ENCODE measurements at regions not wholly inside any gene's neighbourhood (a gene's known extent, or its start where the extent isn't known, plus 50 kb on each side); places are given as distances from the start of the nearest gene placed in this dataset.

GRCh38 chr3:83302091-83302490, 1540.6 kb upstream of the GBE1 start:
- DNase-seq: no peak
- no peaks in the 10 kb centered on the region for H3K27me3 ChIP-seq

GRCh38 chr3:83317605-83318004, 1556.2 kb upstream of the GBE1 start:
- no peak for TF ChIP-seq POLR2A (IDR thresholded peaks at IDR 0.05)
- TF ChIP-seq CTCF (IDR thresholded peaks at IDR 0.05): no peak
- H3K4me3 ChIP-seq: no peak overlapping the region
- no peaks in the 10 kb centered on the region for H3K9me3 ChIP-seq
- H3K36me3 ChIP-seq: no peaks in the 10 kb centered on the region
- no peak overlapping the region for H3K27ac ChIP-seq
- H3K4me1 ChIP-seq: no peaks in the 10 kb centered on the region
- no peak for DNase-seq
- H3K27me3 ChIP-seq: no peaks in the 10 kb centered on the region

More at GRCh38 chr3:83302091-83302490, 1540.6 kb upstream of the GBE1 start:
- Histone ChIP-seq H3K4me1 (no peaks in the 10 kb centered on the region), H3K27ac (no peak overlapping the region), H3K36me3 (no peaks in the 10 kb centered on the region), H3K4me3 (no peak overlapping the region), H3K9me3 (peaks cover 0 to 5% (median 0%) of the 10 kb centered on the region in 4 donors)
- TF ChIP-seq POLR2A (IDR thresholded peaks at IDR 0.05): no peak
- no peak for TF ChIP-seq CTCF (IDR thresholded peaks at IDR 0.05)

GRCh38 chr3:83320726-83321125, 1559.3 kb upstream of the GBE1 start:
- H3K9me3 ChIP-seq: no peaks in the 10 kb centered on the region
- no peaks in the 10 kb centered on the region for H3K27me3 ChIP-seq
- H3K36me3 ChIP-seq: no peaks in the 10 kb centered on the region
- no peak overlapping the region for H3K27ac ChIP-seq
- H3K4me3 ChIP-seq: no peak overlapping the region
- DNase-seq: no peak
- H3K4me1 ChIP-seq: no peaks in the 10 kb centered on the region
- TF ChIP-seq CTCF (IDR thresholded peaks at IDR 0.05): no peak
- no peak for TF ChIP-seq POLR2A (IDR thresholded peaks at IDR 0.05)

GRCh38 chr3:83321457-83321856, 1560.0 kb upstream of the GBE1 start:
- Histone ChIP-seq H3K9me3 (no peaks in the 10 kb centered on the region), H3K4me3 (no peak overlapping the region), H3K36me3 (no peaks in the 10 kb centered on the region), H3K27me3 (no peaks in the 10 kb centered on the region), H3K4me1 (no peaks in the 10 kb centered on the region), H3K27ac (no peak overlapping the region)
- no peak for DNase-seq
- TF ChIP-seq POLR2A (IDR thresholded peaks at IDR 0.05) (no peak), CTCF (IDR thresholded peaks at IDR 0.05) (no peak)

GRCh38 chr3:83321891-83322290, 1560.4 kb upstream of the GBE1 start:
- DNase-seq: no peak
- Histone ChIP-seq H3K4me1 (no peaks in the 10 kb centered on the region), H3K27me3 (no peaks in the 10 kb centered on the region), H3K36me3 (no peaks in the 10 kb centered on the region), H3K27ac (no peak overlapping the region), H3K9me3 (no peaks in the 10 kb centered on the region), H3K4me3 (no peak overlapping the region)
- TF ChIP-seq CTCF (IDR thresholded peaks at IDR 0.05) (no peak), POLR2A (IDR thresholded peaks at IDR 0.05) (no peak)

- H3K36me3 ChIP-seq: no peaks in the 10 kb centered on the region
- H3K4me1 ChIP-seq: no peaks in the 10 kb centered on the region
- no peak overlapping the region for H3K4me3 ChIP-seq
- DNase-seq: no peak
- no peak for TF ChIP-seq POLR2A (IDR thresholded peaks at IDR 0.05)
- H3K9me3 ChIP-seq: no peaks in the 10 kb centered on the region
- no peaks in the 10 kb centered on the region for H3K27me3 ChIP-seq
- H3K27ac ChIP-seq: no peak overlapping the region
These were observed 1592.8 kb upstream of the GBE1 start for GRCh38 chr3:83354205-83354604.
